HG02588 (cell line): ENCODE measurements at regions not wholly inside any gene's neighbourhood (a gene's known extent, or its start where the extent isn't known, plus 50 kb on each side); places are given as distances from the start of the nearest gene placed in this dataset.

ENCODE experiments used
- ATAC-seq: cut with Tn5 transposase; IDR thresholded peaks from one replicate; pipeline ENCODE4 v1.9.1; 2021; ENCODE audit warnings: mild to moderate bottlenecking, moderate library complexity; ENCODE audit not compliant: unreplicated experiment

- no peak for ATAC-seq
Measured at GRCh38 chr5:104267320-104268015, 704.9 kb upstream of the NUDT12 start.

GRCh38 chr5:104266161-104266560 lies 703.6 kb upstream of the NUDT12 start:
- ATAC-seq: no peak

GRCh38 chr5:104265531-104266140 lies 703.0 kb upstream of the NUDT12 start:
- no peak for ATAC-seq

GRCh38 chr5:104247260-104247659 lies 684.7 kb upstream of the NUDT12 start:
- ATAC-seq: no peak

- no peak for ATAC-seq
Measured at GRCh38 chr5:104241046-104241445, 678.5 kb upstream of the NUDT12 start.

- no peak for ATAC-seq
Measured at GRCh38 chr5:104237586-104237985, 675.0 kb upstream of the NUDT12 start.

GRCh38 chr5:104223885-104224773 lies 661.5 kb upstream of the NUDT12 start:
- no peak for ATAC-seq

GRCh38 chr5:104218200-104218599 lies 655.6 kb upstream of the NUDT12 start:
- ATAC-seq: no peak

- ATAC-seq: no peak
Measured at GRCh38 chr5:104213216-104213615, 650.6 kb upstream of the NUDT12 start.

GRCh38 chr5:104199771-104200170 lies 637.2 kb upstream of the NUDT12 start:
- ATAC-seq: no peak

- ATAC-seq: no peak
Measured at GRCh38 chr5:104198156-104198555, 635.6 kb upstream of the NUDT12 start.

GRCh38 chr5:104189909-104190308 lies 627.3 kb upstream of the NUDT12 start:
- no peak for ATAC-seq

GRCh38 chr5:104189031-104189430 lies 626.4 kb upstream of the NUDT12 start:
- ATAC-seq: no peak

GRCh38 chr5:104187656-104188055 lies 625.1 kb upstream of the NUDT12 start:
- no peak for ATAC-seq

- no peak for ATAC-seq
Measured at GRCh38 chr5:104186510-104186909, 623.9 kb upstream of the NUDT12 start.

- ATAC-seq: no peak
Measured at GRCh38 chr5:104186100-104186499, 623.5 kb upstream of the NUDT12 start.

GRCh38 chr5:104184264-104184663 lies 621.7 kb upstream of the NUDT12 start:
- ATAC-seq: no peak

- ATAC-seq: peak; percentile 60
Measured at GRCh38 chr5:104178829-104179456, 616.4 kb upstream of the NUDT12 start.

- ATAC-seq: no peak
Measured at GRCh38 chr5:104178066-104178465, 615.5 kb upstream of the NUDT12 start.

- no peak for ATAC-seq
Measured at GRCh38 chr5:104177651-104178050, 615.1 kb upstream of the NUDT12 start.

GRCh38 chr5:104172976-104173375 lies 610.4 kb upstream of the NUDT12 start:
- ATAC-seq: no peak
